ENCODE measurements at regions not wholly inside any gene's neighbourhood (a gene's known extent, or its start where the extent isn't known, plus 50 kb on each side); places are given as distances from the start of the nearest gene placed in this dataset.
"Not testable (repeated sequence)": the region's sequence is repeated elsewhere in the genome, so short reads cannot be mapped to it uniquely, and the experiment has no call there.

DNA sequence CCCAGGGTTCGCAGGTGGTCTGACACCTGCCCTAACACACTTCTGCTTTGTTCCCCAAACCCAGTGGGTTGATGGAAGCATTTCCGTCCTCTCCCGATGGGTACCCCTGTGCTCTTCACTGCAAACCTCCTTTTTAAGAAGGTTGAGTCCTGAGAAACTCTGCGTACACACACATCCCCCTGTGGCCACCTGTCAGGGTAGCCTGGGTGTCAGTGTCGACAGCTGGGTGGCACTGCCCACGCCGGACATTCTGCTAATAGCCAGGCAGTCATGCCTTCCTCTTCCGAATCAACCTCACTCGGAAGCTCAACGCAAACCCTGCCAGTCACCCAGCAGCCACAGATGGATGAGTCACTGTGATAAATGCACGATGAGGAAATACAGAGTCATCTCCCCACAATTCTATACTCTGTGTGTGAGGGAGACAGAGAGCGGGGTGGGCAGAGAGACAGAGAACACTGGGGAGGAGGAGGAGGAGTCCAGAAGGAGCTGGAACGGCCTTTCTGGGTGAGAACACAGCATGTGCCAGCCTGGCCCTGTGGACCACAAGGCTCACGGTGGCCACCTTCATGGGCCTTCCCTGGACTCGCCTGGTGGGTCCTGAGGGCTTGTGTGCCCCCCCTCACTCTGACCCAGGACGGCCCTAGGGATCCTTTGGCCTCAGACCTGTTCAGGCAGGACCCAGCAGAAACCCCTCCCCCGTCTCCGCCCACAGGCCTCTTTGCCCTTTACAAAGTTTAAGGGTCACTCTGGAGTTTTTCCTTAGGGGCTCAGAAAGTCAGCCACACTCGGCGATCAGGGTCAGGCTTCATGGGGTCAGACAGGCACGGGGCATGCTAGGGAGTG, 4477.7 kb upstream of the TPTE start:
- H3K9me3 Mint-ChIP-seq; H3K4me3 Mint-ChIP-seq; H3K36me3 Mint-ChIP-seq; H3K27ac Mint-ChIP-seq; H3K4me1 Mint-ChIP-seq; DNase-seq (ENCODE audit: low spot score in 2 of 2): not testable (repeated sequence)
- ATAC-seq: peak; percentile 96

DNA sequence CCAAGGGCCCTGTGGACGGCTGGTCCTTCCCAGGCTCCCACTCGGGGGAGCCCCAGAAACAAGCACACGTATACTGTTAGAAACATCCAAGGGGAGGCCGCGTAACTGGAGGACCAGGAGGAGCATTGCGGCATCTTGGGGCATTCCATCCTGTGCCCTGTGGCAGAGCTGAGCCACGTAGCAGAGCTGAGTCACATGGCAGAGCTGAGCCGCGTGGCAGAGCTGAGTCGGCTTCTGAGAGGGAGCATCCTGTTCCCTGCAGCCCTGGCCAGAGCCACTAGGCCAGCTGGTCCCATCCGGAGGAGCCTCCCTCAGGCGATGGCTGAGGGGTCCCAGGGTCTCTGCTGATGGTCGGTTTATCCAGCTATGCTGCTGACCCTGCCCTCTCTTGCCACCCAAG, 4476.7 kb upstream of the TPTE start:
- not testable (repeated sequence) for DNase-seq (ENCODE audit: low spot score in 2 of 2); H3K9me3 Mint-ChIP-seq; H3K4me3 Mint-ChIP-seq; H3K27ac Mint-ChIP-seq; H3K36me3 Mint-ChIP-seq; H3K4me1 Mint-ChIP-seq
- ATAC-seq: peak; percentile 63

DNA sequence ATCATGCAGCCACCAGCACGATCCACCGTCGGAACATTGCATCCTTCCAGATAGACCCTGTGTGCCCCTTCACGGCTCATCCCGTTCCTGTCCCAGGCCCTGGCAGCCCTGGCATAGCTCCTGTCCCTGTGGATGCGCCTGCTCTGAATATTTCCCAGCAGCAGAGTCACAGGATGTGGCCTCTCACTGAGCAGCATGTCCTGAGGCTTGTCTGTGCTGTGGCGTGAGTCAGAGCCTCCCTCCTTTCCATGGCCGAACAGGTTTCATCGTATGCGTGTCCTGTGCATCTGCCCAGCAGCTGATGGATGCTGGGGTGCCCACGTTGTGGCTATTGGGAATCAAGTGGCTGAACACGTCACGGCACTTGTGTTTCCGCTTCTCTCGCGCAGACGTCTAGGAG, 4471.5 kb upstream of the TPTE start:
- not testable (repeated sequence) for H3K36me3 Mint-ChIP-seq, ATAC-seq, H3K9me3 Mint-ChIP-seq

DNA sequence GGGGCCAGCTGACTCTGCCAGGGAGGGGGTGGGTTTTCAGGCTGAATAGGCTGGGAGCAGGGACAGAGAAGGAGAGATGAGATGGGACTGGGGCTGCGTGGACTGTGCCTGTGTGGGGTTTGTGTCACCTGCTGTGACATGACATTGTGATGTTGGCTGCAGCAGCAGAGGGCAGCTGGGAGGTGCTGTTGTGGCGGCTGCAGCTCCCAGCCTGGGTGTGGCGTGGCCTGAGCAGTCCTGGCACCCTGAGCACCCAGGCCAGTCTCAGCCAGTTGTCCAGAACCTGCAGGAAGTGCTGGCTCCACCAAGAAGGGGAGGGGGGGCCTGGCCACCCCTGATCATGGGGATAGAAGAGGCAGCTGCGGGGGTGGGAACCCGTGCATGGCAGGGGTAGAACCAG, 4469.3 kb upstream of the TPTE start:
- DNase-seq (ENCODE audit: low spot score in 2 of 2); ATAC-seq; H3K9me3 Mint-ChIP-seq; H3K27ac Mint-ChIP-seq; H3K36me3 Mint-ChIP-seq; H3K4me1 Mint-ChIP-seq; H3K4me3 Mint-ChIP-seq: not testable (repeated sequence)

More for the DNA sequence above, 4471.5 kb upstream of the TPTE start:
- not testable (repeated sequence) for H3K27ac Mint-ChIP-seq; H3K4me1 Mint-ChIP-seq; H3K4me3 Mint-ChIP-seq; DNase-seq (ENCODE audit: low spot score in 2 of 2)

DNA sequence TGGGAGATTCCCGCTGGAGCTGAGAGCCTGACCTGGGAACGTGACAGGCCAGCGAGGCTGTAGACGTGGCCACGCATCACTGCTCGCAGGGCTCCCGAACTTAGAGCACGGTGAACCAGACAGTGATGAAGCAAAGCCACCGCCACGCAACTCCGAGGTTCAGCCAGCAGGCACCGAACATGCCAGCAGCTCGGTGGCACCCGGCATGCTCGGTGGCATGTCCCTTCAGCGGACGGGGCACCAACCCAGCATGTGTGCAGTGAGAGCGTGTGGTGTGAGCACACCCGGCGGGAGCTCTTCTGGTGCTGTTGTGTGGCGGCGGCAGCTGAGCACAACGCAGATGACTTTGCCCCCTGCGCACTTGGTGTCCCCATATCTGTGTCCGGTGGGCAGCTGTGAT, 4468.2 kb upstream of the TPTE start:
- not testable (repeated sequence) for H3K4me1 Mint-ChIP-seq; H3K4me3 Mint-ChIP-seq; ATAC-seq; H3K36me3 Mint-ChIP-seq; H3K27ac Mint-ChIP-seq; DNase-seq (ENCODE audit: low spot score in 2 of 2); H3K9me3 Mint-ChIP-seq

DNA sequence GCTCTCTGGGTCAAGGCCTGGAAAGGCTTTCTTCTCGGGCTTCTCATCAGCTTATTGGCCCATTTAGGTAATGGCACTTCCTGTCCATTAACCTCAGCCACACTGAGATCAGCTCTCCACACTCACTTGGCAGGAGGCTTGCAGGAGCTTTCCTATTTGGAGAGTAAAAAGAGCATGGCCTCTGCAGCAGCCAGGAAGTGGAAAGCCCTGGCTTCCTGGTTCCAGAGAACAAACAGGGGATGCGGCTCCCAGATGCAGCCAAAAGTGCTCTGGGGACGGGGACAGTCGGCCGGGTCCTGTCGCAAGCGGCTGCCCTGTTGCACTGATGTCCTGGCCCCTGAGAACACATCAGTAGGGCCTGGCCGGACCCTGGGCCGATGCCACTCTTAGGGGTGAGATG, 4462.4 kb upstream of the TPTE start:
- not testable (repeated sequence) for H3K4me1 Mint-ChIP-seq; H3K36me3 Mint-ChIP-seq; H3K4me3 Mint-ChIP-seq; H3K27ac Mint-ChIP-seq; ATAC-seq; DNase-seq (ENCODE audit: low spot score in 2 of 2); H3K9me3 Mint-ChIP-seq

DNA sequence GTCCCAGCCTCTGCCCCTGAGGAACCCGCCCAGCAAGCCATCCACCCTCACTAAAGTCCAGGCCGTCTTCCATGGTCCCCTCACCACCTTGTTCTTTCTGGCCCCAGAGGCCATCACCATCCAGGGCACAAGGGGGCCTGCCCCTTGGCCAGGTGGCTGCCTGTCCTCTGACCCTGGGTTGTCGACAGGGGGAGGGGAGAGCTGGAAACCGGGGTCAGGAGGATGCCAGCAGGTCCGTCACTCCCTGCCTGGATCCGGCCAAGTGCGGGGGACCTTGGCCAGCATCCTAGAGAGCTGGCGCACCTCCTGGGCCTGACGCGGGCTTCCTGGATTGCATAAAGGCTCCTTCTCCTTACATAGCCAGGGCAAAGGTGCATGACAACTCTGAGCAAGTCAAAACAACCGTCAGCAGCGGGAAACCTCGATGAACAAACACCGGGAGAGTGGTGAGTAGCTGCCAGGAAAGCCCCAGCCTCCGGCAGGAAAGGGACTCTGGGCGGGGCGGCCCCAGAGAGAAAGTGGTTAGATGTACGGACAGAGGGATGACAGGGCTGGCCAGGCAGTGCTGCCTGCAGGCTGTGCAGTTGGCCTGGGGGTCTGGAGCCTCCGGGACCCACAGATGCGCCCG, 4461.2 kb upstream of the TPTE start:
- not testable (repeated sequence) for H3K4me1 Mint-ChIP-seq; H3K27ac Mint-ChIP-seq; ATAC-seq; DNase-seq (ENCODE audit: low spot score in 2 of 2); H3K9me3 Mint-ChIP-seq; H3K4me3 Mint-ChIP-seq; H3K36me3 Mint-ChIP-seq

DNA sequence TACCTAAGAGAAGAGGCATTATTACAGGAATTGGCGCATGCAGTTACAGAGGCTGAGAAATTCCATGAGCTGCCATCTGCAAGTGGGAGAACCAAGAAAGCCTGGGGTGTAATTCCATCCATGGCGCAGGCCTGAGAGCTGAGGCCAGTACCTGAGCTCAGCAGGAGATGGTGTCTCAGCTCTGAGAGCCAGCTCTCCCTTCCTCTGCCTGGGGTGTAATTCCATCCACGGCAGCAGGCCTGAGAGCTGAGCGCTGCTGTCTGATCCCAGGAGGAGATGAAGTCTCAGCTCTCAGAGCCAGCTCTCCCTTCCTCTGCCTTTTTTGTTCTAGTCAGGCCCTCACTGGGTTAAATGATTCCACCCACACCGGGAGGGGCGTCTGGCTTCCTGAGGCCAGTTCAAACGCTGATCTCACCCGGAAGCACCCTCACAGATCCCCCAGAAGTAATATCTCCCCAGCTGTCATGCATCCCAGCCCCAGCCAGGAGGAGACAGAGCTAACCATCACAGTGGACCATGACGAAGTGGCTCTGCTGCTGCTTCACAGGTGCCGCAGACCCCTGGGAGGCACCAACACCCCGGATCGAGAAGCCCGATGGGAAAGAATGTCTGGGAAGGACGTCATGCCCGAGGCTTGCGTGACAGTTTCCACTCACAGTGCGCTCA, 4454.9 kb upstream of the TPTE start:
- H3K4me1 Mint-ChIP-seq; DNase-seq (ENCODE audit: low spot score in 2 of 2); H3K27ac Mint-ChIP-seq; H3K9me3 Mint-ChIP-seq; ATAC-seq; H3K4me3 Mint-ChIP-seq; H3K36me3 Mint-ChIP-seq: not testable (repeated sequence)

DNA sequence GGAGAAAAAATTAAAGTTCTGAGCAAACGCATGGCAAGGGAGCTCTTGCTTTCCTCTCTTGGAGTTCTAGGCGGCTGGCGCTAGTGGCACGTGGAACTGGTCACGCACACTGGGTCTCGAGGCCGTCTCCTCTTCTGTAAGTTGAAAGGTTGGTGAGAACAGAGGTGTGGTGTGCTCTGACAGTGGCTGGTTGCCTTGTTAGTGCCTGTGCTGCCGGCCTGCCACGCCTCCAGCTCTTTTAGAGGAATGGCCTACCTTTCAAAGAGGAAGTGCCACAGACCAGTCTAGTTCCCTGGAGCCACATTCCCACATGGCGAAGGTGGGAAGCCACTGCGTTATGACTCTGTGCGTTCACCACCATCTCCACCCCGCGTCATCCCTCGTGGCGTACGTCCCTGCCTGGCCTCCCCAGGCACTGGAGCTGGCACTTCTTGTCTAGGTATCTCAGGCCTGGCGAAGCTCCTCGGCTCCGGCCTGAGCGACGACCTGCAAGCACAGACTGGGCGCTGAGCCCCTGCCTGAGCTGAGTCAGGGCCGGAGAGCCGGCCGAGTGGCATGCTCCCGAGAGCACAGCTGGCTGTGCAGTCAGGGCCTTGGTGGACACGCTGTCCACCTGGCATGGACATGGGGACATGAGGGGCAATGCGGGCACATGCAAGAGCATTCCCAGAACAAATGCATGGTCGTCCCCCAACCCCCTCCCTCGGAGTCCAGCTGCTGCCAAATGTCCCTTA, 4453.1 kb upstream of the TPTE start:
- not testable (repeated sequence) for H3K9me3 Mint-ChIP-seq

DNA sequence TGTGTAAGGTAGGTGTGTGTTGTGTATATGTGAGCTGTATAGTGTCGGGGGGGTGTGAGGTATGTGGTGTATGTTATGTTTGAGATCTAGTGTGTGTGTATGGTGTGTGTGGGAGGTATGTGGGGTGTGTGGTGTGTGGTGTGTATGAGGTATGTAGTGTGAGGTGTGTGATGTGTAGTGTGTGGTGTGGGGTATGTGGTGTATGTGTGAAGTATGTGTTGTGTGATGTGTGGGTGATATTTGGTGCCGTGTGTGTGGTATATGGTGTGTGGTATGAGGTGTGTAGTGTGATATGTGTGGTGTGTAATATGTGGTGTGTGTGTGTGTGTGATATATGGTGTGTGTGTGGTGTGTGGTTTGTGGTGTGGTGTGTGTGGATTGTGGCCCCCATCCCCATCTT, 4451.2 kb upstream of the TPTE start:
- not testable (repeated sequence) for H3K9me3 Mint-ChIP-seq; H3K4me3 Mint-ChIP-seq; H3K36me3 Mint-ChIP-seq; ATAC-seq; DNase-seq (ENCODE audit: low spot score in 2 of 2); H3K4me1 Mint-ChIP-seq
- peak overlapping the region; percentile 85 for H3K27ac Mint-ChIP-seq

More for the DNA sequence above, 4453.1 kb upstream of the TPTE start:
- not testable (repeated sequence) for H3K36me3 Mint-ChIP-seq; H3K4me1 Mint-ChIP-seq; DNase-seq (ENCODE audit: low spot score in 2 of 2); H3K4me3 Mint-ChIP-seq; H3K27ac Mint-ChIP-seq; ATAC-seq

DNA sequence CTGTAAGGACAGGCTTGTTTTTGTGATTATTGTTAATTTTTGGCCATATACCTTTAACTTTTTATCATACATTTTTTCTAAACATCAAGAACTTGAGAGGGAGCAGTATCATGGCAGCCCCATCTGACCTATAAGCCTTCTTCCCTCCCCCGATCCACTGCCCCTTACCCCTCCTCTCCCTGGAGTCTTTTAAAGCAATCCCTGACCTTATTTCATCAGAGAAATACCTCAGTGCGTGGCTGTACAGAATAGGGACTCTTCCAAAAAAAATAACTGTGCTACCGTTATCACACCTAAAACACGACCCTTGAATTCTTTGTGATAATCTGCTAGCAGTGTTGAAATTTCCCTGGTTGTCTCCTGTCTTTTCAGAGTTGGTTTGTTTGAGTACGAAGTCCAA, 4448.7 kb upstream of the TPTE start:
- ATAC-seq; H3K9me3 Mint-ChIP-seq; H3K4me3 Mint-ChIP-seq; H3K4me1 Mint-ChIP-seq; H3K27ac Mint-ChIP-seq; DNase-seq (ENCODE audit: low spot score in 2 of 2); H3K36me3 Mint-ChIP-seq: not testable (repeated sequence)

DNA sequence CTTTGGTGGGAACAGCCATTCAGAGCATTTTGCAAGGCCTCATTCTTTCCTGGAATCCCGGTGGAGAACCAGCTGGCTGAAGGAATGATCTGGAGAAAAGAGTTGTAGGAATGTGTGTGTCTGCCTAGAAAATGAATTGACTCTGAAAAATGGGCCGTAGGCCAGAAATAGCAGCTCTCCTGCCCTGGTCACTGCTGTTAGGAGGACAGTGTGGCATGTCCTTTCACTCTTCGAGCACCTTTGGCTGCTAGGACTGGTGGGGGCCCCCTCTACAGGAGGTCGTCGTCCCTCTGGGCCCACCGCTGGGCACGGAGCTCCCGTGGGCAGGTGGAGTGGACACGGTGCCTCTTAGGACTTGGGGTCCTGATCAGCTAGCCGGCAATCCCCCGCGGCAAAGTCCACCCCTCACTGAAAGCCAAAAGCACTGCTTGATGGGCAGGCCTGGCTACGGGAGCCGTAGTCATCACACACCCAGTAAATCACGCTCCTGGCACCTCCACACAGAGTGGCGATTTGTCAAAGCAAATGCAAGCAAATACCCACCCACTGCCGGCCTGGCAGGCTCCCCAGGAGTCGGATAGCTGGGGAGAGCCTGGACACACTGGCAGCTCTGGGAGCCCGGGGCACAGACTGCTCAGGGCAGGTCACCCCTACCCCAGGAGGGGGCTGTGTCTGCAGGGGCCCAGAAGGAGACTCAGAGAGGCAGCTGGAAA, 4447.2 kb upstream of the TPTE start:
- H3K27ac Mint-ChIP-seq; DNase-seq (ENCODE audit: low spot score in 2 of 2); ATAC-seq; H3K36me3 Mint-ChIP-seq; H3K9me3 Mint-ChIP-seq; H3K4me1 Mint-ChIP-seq; H3K4me3 Mint-ChIP-seq: not testable (repeated sequence)

DNA sequence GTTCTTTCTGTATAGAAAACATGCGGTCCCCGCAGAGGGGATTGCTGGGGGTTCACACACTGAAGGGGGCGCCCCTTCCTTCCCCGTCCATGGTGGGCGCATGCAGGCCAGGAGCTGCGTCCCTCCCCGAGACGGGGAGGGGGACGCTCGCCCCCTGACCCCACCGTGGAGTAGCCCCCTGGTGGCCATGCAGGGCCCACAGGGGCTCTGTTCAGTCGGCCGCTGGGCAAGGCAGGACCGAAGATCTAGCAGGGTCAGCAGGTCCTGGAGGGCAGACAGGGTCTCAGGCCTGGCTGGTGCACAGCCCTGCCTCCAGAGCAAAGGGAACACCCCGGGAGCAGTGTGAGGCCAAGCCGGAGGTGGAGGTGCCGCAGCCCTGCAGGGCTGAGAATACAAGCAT, 4446.4 kb upstream of the TPTE start:
- H3K4me3 Mint-ChIP-seq; H3K27ac Mint-ChIP-seq; H3K4me1 Mint-ChIP-seq; DNase-seq (ENCODE audit: low spot score in 2 of 2); ATAC-seq; H3K36me3 Mint-ChIP-seq; H3K9me3 Mint-ChIP-seq: not testable (repeated sequence)

DNA sequence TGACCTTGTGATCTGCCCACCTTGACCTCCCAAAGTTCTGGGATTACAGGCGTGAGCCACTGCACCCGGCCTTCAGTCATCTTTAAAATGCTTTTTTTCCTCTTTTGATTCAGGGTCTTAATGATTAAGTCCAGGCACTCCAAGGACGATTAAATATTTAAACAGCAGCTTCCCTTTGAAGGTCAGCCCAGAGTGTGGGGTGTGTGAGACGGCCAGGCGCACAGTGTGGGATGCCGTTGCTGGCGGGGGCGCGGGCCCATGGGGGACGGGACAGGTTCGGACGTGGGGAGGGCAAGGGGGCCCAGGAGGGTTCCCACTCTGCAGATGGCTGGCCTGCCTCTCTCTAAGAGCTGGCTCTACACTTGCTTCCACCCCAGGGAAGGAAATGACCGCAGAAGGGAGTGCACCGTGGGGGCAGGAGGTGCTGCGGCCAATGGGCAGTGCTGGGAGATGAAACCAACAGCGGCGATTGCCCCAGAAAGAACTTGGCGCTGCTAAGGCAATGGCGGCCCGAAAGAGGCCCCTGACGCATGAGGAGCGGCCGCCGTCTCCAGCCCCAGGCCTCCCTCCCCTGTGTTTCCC, 4445.7 kb upstream of the TPTE start:
- not testable (repeated sequence) for H3K36me3 Mint-ChIP-seq, ATAC-seq, H3K9me3 Mint-ChIP-seq

More for the DNA sequence above, 4445.7 kb upstream of the TPTE start:
- not testable (repeated sequence) for H3K4me3 Mint-ChIP-seq; DNase-seq (ENCODE audit: low spot score in 2 of 2); H3K4me1 Mint-ChIP-seq; H3K27ac Mint-ChIP-seq
